Lower lobe of right lung (tissue), 2 donors: ENCODE measurements at regions not wholly inside any gene's neighbourhood (a gene's known extent, or its start where the extent isn't known, plus 50 kb on each side); places are given as distances from the start of the nearest gene placed in this dataset.

ENCODE experiments used
- ATAC-seq, 2 donors: fragments of 200-7000 bp; cut with Tn5 transposase; one replicate each; pipeline ENCODE4 v1.9.1; 2020 to 2022; ENCODE audit warnings: mild to moderate bottlenecking in 2 of 2, moderate library complexity in 2 of 2
- DNase-seq: peaks from one replicate; pipeline ENCODE4 v3.0.0-alpha.2; 2020
- H3K27ac ChIP-seq: fragments of 200-600 bp; one replicate; pipeline ENCODE4 v1.8.0; 2022
- H3K27me3 ChIP-seq: fragments of 200-600 bp; one replicate; pipeline ENCODE4 v1.8.0; 2022; ENCODE audit warnings: low read depth
- H3K36me3 ChIP-seq: fragments of 200-600 bp; one replicate; pipeline ENCODE4 v1.8.0; 2022; ENCODE audit warnings: mild to moderate bottlenecking
- H3K4me1 ChIP-seq: fragments of 200-600 bp; one replicate; pipeline ENCODE4 v1.8.0; 2022
- H3K4me3 ChIP-seq: fragments of 200-600 bp; one replicate; pipeline ENCODE4 v1.8.0; 2022; ENCODE audit warnings: mild to moderate bottlenecking
- H3K9me3 ChIP-seq: fragments of 200-600 bp; one replicate; pipeline ENCODE4 v1.8.0; 2022
- intact Hi-C: fragments of 100-400 bp; cut with DNase I; formaldehyde crosslinking; loops from one replicate; pipeline ENCODE4 v1.11.0; 2022
- TF ChIP-seq, protein P1 (sequence below): fragments of 200-600 bp; IDR thresholded peaks from one replicate; pipeline ENCODE4 v1.8.0; 2022; ENCODE audit warnings: antibody characterized with exemption, mild to moderate bottlenecking
- donor health status: DM: no; HTN: yes; CAD: no; lungs with severe emphysema.

DNA sequence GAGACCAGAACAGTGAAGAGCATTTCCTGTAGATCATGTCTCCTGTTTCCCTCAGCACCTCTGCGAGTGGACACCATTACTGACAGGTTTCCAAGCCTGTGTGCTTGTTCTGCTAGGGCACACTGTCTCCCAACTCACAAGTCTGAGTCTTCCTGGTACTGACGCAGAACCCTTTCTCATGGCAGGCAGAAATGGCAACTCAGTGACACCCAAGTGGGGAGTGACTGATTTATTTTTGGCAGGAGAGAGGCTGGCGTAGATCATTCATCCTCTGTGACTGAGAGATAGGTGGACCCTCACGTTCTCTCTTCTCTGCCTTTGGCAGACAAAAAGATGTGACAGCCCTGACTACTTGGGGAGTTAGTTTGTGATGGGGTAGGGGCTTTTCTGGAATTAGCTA is 183.4 kb downstream of the RFC3 start:
- DNase-seq = no peak

DNA sequence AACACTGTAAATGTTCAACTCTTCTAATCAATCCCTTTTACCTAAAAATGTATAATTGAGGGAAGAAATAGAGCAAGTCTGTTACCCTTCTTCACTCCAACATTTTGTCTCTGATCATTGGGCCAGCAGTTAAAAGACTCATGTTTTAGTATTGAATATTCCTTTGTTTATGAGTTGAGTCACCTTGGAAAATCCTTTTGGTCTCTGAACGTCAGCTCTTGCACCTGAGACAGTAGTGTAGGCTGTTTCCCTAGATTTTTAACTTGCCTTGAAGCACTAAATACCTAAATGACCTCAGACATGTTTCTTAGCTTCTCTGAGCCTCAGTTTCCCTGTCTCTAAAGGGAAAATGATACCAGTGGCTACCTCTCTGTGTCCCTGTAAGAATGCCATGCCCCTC is 184.2 kb downstream of the RFC3 start:
- Histone ChIP-seq H3K27me3 (no peaks in the 10 kb centered on the region), H3K27ac (no peak overlapping the region), H3K36me3 (no peaks in the 10 kb centered on the region), H3K4me1 (no peaks in the 10 kb centered on the region), H3K4me3 (no peak overlapping the region), H3K9me3 (no peaks in the 10 kb centered on the region)
- ATAC-seq = no peak
- DNase-seq = no peak
- TF ChIP-seq, protein P1, sequence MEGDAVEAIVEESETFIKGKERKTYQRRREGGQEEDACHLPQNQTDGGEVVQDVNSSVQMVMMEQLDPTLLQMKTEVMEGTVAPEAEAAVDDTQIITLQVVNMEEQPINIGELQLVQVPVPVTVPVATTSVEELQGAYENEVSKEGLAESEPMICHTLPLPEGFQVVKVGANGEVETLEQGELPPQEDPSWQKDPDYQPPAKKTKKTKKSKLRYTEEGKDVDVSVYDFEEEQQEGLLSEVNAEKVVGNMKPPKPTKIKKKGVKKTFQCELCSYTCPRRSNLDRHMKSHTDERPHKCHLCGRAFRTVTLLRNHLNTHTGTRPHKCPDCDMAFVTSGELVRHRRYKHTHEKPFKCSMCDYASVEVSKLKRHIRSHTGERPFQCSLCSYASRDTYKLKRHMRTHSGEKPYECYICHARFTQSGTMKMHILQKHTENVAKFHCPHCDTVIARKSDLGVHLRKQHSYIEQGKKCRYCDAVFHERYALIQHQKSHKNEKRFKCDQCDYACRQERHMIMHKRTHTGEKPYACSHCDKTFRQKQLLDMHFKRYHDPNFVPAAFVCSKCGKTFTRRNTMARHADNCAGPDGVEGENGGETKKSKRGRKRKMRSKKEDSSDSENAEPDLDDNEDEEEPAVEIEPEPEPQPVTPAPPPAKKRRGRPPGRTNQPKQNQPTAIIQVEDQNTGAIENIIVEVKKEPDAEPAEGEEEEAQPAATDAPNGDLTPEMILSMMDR = no peak
- intact Hi-C loops = no loop called here

More for the DNA sequence above, 183.4 kb downstream of the RFC3 start:
- ATAC-seq = no peak
- Histone ChIP-seq H3K4me3 (no peak overlapping the region), H3K36me3 (no peaks in the 10 kb centered on the region), H3K9me3 (no peaks in the 10 kb centered on the region), H3K27ac (no peak overlapping the region), H3K4me1 (no peaks in the 10 kb centered on the region), H3K27me3 (no peaks in the 10 kb centered on the region)
- intact Hi-C loops = no loop called here
- TF ChIP-seq, protein P1 = no peak

- Histone ChIP-seq H3K4me3 (no peak overlapping the region), H3K9me3 (no peaks in the 10 kb centered on the region), H3K27me3 (no peaks in the 10 kb centered on the region), H3K27ac (no peak overlapping the region), H3K36me3 (no peaks in the 10 kb centered on the region), H3K4me1 (no peaks in the 10 kb centered on the region)
- ATAC-seq = no peak
- TF ChIP-seq, protein P1 = no peak
- no peak for DNase-seq
- intact Hi-C loops = no loop called here
These were observed 185.0 kb downstream of the RFC3 start for GRCh38 chr13:34002924-34003323.

- Histone ChIP-seq H3K4me1 (no peaks in the 10 kb centered on the region), H3K27ac (no peak overlapping the region), H3K36me3 (no peaks in the 10 kb centered on the region), H3K9me3 (no peaks in the 10 kb centered on the region), H3K27me3 (no peaks in the 10 kb centered on the region), H3K4me3 (no peak overlapping the region)
- ATAC-seq = no peak
- no peak for DNase-seq
- intact Hi-C loops = no loop called here
- TF ChIP-seq, protein P1 = no peak
These were observed 185.7 kb downstream of the RFC3 start for GRCh38 chr13:34003656-34004055.

DNA sequence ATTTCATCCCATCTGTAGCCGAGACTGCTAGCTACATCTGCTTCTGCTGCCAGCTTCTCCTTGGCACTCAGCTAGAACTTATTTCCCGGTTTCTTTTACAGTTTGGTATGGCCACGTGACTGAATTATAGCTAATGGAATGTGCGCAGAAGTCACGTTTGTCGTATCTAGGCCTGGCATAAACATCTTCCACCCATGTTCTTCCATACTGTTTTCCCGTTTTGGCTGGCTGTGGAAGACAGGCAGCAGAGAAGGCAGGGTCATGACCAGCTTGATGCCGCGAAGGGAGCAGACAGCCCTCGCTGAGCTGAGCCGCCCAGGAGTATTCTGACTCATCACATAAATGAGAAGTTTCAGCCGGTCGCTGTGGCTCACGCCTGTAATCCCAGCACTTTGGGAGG is 186.7 kb downstream of the RFC3 start:
- no peaks in the 10 kb centered on the region for H3K27me3 ChIP-seq
- no peak for DNase-seq

More for the DNA sequence above, 186.7 kb downstream of the RFC3 start:
- H3K4me1 ChIP-seq = no peaks in the 10 kb centered on the region
- TF ChIP-seq, protein P1 = no peak
- no peak overlapping the region for H3K4me3 ChIP-seq
- ATAC-seq = no peak
- no peaks in the 10 kb centered on the region for H3K36me3 ChIP-seq
- intact Hi-C loops = no loop called here
- no peak overlapping the region for H3K27ac ChIP-seq
- H3K9me3 ChIP-seq = no peaks in the 10 kb centered on the region
